ENCODE measurements at regions not wholly inside any gene's neighbourhood (a gene's known extent, or its start where the extent isn't known, plus 50 kb on each side); places are given as distances from the start of the nearest gene placed in this dataset.

DNA sequence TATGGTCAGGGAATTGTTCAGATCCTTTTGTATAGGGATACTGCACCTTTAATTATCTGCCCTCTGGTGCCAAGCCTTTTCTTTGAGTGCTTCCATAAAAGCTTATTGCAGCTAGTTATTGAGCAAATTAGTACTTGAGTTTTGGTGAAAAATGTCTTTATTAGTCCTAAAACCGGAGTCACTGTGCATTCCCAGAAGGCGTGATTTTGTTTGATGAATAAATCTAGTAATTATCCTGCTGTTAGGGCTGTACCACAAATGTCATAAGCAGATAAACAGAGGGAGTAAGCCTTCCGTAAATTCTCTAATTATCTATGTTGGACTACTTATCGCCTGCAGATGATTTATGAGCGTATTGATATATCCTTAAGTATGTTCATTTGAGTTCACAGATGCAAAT, 620.7 kb upstream of the ARRDC3 start:
- Histone ChIP-seq H3K4me3 (no peak overlapping the region), H3K4me1 (ENCODE audit: low read depth) (no peaks in the 10 kb centered on the region), H3K36me3 (ENCODE audit: low read depth) (no peaks in the 10 kb centered on the region), H3K9me3 (no peaks in the 10 kb centered on the region)
- ATAC-seq, result no peak
- no peak for DNase-seq
- intact Hi-C loops (cut with DNase I, micrococcal nuclease), result no loop called here
- TF ChIP-seq, protein P1, sequence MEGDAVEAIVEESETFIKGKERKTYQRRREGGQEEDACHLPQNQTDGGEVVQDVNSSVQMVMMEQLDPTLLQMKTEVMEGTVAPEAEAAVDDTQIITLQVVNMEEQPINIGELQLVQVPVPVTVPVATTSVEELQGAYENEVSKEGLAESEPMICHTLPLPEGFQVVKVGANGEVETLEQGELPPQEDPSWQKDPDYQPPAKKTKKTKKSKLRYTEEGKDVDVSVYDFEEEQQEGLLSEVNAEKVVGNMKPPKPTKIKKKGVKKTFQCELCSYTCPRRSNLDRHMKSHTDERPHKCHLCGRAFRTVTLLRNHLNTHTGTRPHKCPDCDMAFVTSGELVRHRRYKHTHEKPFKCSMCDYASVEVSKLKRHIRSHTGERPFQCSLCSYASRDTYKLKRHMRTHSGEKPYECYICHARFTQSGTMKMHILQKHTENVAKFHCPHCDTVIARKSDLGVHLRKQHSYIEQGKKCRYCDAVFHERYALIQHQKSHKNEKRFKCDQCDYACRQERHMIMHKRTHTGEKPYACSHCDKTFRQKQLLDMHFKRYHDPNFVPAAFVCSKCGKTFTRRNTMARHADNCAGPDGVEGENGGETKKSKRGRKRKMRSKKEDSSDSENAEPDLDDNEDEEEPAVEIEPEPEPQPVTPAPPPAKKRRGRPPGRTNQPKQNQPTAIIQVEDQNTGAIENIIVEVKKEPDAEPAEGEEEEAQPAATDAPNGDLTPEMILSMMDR (IDR thresholded peaks at IDR 0.05), result no peak

DNA sequence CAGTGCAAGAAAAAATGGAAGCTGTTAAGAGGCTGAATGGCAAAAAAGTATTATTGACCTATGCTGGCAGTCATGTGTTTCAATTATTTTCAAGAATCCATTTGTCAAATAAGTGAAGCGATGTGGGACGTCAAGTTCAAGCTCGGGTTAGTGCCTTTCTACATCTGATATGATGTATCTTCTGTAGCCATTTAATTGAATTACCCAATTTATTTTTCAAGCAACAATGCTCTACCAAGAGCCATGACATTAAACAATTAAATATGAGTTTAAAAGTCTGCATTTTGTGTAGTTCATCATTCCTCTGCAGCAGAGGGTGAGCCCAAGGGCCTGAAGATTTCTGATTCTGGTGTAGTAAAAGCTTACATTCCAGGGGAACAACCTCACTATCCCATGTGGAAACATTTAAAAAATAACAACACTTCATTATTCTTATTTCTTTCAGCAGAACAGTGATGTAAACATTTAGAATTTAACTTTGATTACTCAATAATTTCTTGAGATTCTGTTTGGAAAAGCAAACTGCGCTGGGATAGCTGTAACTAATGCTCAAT, 619.7 kb upstream of the ARRDC3 start:
- intact Hi-C loops (cut with DNase I, micrococcal nuclease), result no loop called here
- Histone ChIP-seq H3K36me3 (ENCODE audit: low read depth) (no peaks in the 10 kb centered on the region), H3K4me1 (ENCODE audit: low read depth) (no peaks in the 10 kb centered on the region), H3K4me3 (no peak overlapping the region), H3K9me3 (no peaks in the 10 kb centered on the region)
- ATAC-seq (no peak), DNase-seq (no peak)
- TF ChIP-seq, protein P1 (IDR thresholded peaks at IDR 0.05), result no peak

GRCh38 chr5:91998774-91999173, 615.7 kb upstream of the ARRDC3 start:
- H3K4me1 ChIP-seq (ENCODE audit: low read depth), result no peaks in the 10 kb centered on the region
- no peak overlapping the region for H3K4me3 ChIP-seq
- ATAC-seq, result no peak
- TF ChIP-seq, protein P1 (IDR thresholded peaks at IDR 0.05), result no peak
- intact Hi-C loops (cut with DNase I, micrococcal nuclease), result no loop called here
- DNase-seq, result no peak
- H3K36me3 ChIP-seq (ENCODE audit: low read depth), result no peaks in the 10 kb centered on the region
- H3K9me3 ChIP-seq, result no peaks in the 10 kb centered on the region

- no peak for ATAC-seq
- intact Hi-C loops (cut with DNase I, micrococcal nuclease), result no loop called here
Observed at GRCh38 chr5:91983869-91984268, 600.8 kb upstream of the ARRDC3 start.

GRCh38 chr5:91978221-91978882, 595.2 kb upstream of the ARRDC3 start:
- Histone ChIP-seq H3K9me3 (no peaks in the 10 kb centered on the region), H3K4me1 (ENCODE audit: low read depth) (no peaks in the 10 kb centered on the region), H3K4me3 (no peak overlapping the region), H3K36me3 (ENCODE audit: low read depth) (no peaks in the 10 kb centered on the region)
- intact Hi-C loops (cut with DNase I, micrococcal nuclease), result no loop called here
- DNase-seq (no peak), ATAC-seq (no peak)
- TF ChIP-seq, protein P1 (IDR thresholded peaks at IDR 0.05), result no peak

More at GRCh38 chr5:91983869-91984268, 600.8 kb upstream of the ARRDC3 start:
- TF ChIP-seq, protein P1 (IDR thresholded peaks at IDR 0.05), result no peak
- H3K4me1 ChIP-seq (ENCODE audit: low read depth), result no peaks in the 10 kb centered on the region
- H3K9me3 ChIP-seq, result no peaks in the 10 kb centered on the region
- no peak overlapping the region for H3K4me3 ChIP-seq
- H3K36me3 ChIP-seq (ENCODE audit: low read depth), result no peaks in the 10 kb centered on the region
- DNase-seq, result no peak

All from mucosa of descending colon (tissue), 3 donors.